DND-41 (cell line): ENCODE measurements at regions not wholly inside any gene's neighbourhood (a gene's known extent, or its start where the extent isn't known, plus 50 kb on each side); places are given as distances from the start of the nearest gene placed in this dataset.

Source experiments
- ATAC-seq: fragments of 200-7000 bp; cut with Tn5 transposase; 3 replicates; pipeline ENCODE4 v1.9.1; 2021; ENCODE audit warnings: low read depth; ENCODE audit not compliant: insufficient read depth
- DNase-seq: peaks from one replicate; pipeline ENCODE4 v3.0.0-alpha.2; 2020
- H2AFZ ChIP-seq: 2 replicates; pipeline ENCODE4 v1.6.0; 2012; ENCODE audit warnings: low read depth, low read length
- H3K27ac ChIP-seq: 2 replicates; pipeline ENCODE4 v1.5.1; 2012; ENCODE audit warnings: low read length, inconsistent platforms
- H3K27me3 ChIP-seq: fragments of 200-600 bp; sonication (generic); 2 replicates; pipeline ENCODE4 v1.6.0; 2012; ENCODE audit warnings: low read length, mild to moderate bottlenecking, inconsistent platforms; ENCODE audit not compliant: insufficient read depth, poor library complexity
- H3K36me3 ChIP-seq: 2 replicates; pipeline ENCODE4 v1.5.1; 2012; ENCODE audit warnings: low read length, inconsistent platforms; ENCODE audit not compliant: insufficient read depth
- H3K4me1 ChIP-seq: 2 replicates; pipeline ENCODE4 v1.5.1; 2012; ENCODE audit warnings: mild to moderate bottlenecking, low read length; ENCODE audit not compliant: insufficient read depth
- H3K4me2 ChIP-seq: 2 replicates; pipeline ENCODE4 v1.6.0; 2012; ENCODE audit warnings: mild to moderate bottlenecking, moderate library complexity, low read length, inconsistent platforms; ENCODE audit not compliant: insufficient read depth
- H3K4me3 ChIP-seq, 2 experiments: fragments of 200-600 bp in 1 of 2; shearing (Covaris generic) in 1 of 2; 2 replicates each; pipeline ENCODE4 v1.5.1; 2012 to 2016; ENCODE audit warnings: inconsistent platforms in 2 of 2, low read length in 2 of 2, mild to moderate bottlenecking in 2 of 2, low read depth in 1 of 2, moderate library complexity in 1 of 2
- H3K79me2 ChIP-seq: 2 replicates; pipeline ENCODE4 v1.6.0; 2012; ENCODE audit warnings: low read length, inconsistent platforms; ENCODE audit not compliant: insufficient read depth
- H3K9ac ChIP-seq: 2 replicates; pipeline ENCODE4 v1.6.0; 2012; ENCODE audit warnings: low read depth, mild to moderate bottlenecking, inconsistent platforms, low read length, moderate library complexity
- H3K9me3 ChIP-seq: 2 replicates; pipeline ENCODE4 v1.5.1; 2012; ENCODE audit warnings: low read length, moderate library complexity, mild to moderate bottlenecking, inconsistent platforms; ENCODE audit not compliant: insufficient read depth, severe bottlenecking
- H4K20me1 ChIP-seq: 2 replicates; pipeline ENCODE4 v1.6.0; 2012; ENCODE audit warnings: low read length; ENCODE audit not compliant: insufficient read depth
- CTCF ChIP-seq: IDR thresholded peaks from 2 replicates; pipeline ENCODE4 v1.5.1; 2012; ENCODE audit warnings: borderline replicate concordance, low read length, moderate library complexity, mild to moderate bottlenecking; ENCODE audit not compliant: poor library complexity, severe bottlenecking; ENCODE audit errors: extremely low read depth
- EZH2 ChIP-seq: IDR thresholded peaks from 3 replicates; pipeline ENCODE4 v1.6.1; 2012; ENCODE audit warnings: borderline replicate concordance, low read depth, mild to moderate bottlenecking, moderate library complexity, low read length, inconsistent platforms; ENCODE audit not compliant: severe bottlenecking

- no peaks in the 10 kb centered on the region for H3K27me3 ChIP-seq
- no peaks in the 10 kb centered on the region for H3K36me3 ChIP-seq
- H3K4me1 ChIP-seq, result no peaks in the 10 kb centered on the region
- no peak overlapping the region for H3K4me2 ChIP-seq
- TF ChIP-seq CTCF (no peak), EZH2 (no peak)
- H3K9ac ChIP-seq, result no peak overlapping the region
- ATAC-seq (no peak), DNase-seq (no peak)
- no peaks in the 10 kb centered on the region for H3K9me3 ChIP-seq
- H3K27ac ChIP-seq, result no peak overlapping the region
- H2AFZ ChIP-seq, result no peak overlapping the region
- H3K79me2 ChIP-seq, result no peaks in the 10 kb centered on the region
- H3K4me3 ChIP-seq, result no peak overlapping the region
- H4K20me1 ChIP-seq, result no peaks in the 10 kb centered on the region
These were observed 90.9 kb downstream of the MYCN start for GRCh38 chr2:16031058-16031847.

- no peaks in the 10 kb centered on the region for H3K4me1 ChIP-seq
- no peak overlapping the region for H2AFZ ChIP-seq
- H3K4me2 ChIP-seq, result no peak overlapping the region
- DNase-seq (no peak), ATAC-seq (no peak)
- no peaks in the 10 kb centered on the region for H4K20me1 ChIP-seq
- no peak overlapping the region for H3K27ac ChIP-seq
- no peaks in the 10 kb centered on the region for H3K27me3 ChIP-seq
- H3K9me3 ChIP-seq, result no peaks in the 10 kb centered on the region
- H3K4me3 ChIP-seq, result no peak overlapping the region
- TF ChIP-seq EZH2 (no peak), CTCF (no peak)
- H3K9ac ChIP-seq, result no peak overlapping the region
- no peaks in the 10 kb centered on the region for H3K36me3 ChIP-seq
- no peaks in the 10 kb centered on the region for H3K79me2 ChIP-seq
These were observed 90.1 kb downstream of the MYCN start for GRCh38 chr2:16030206-16031057.

GRCh38 chr2:16028644-16029043 lies 88.3 kb downstream of the MYCN start:
- no peak for TF ChIP-seq CTCF
- TF ChIP-seq EZH2, result no peak

More at GRCh38 chr2:16028644-16029043, 88.3 kb downstream of the MYCN start:
- H3K4me3 ChIP-seq, result no peak overlapping the region
- no peaks in the 10 kb centered on the region for H3K4me1 ChIP-seq
- no peak overlapping the region for H3K27ac ChIP-seq
- no peaks in the 10 kb centered on the region for H3K9me3 ChIP-seq
- no peaks in the 10 kb centered on the region for H3K79me2 ChIP-seq
- no peaks in the 10 kb centered on the region for H4K20me1 ChIP-seq
- no peak overlapping the region for H2AFZ ChIP-seq
- H3K9ac ChIP-seq, result no peak overlapping the region
- no peak for ATAC-seq
- no peak overlapping the region for H3K4me2 ChIP-seq
- no peak for DNase-seq
- no peaks in the 10 kb centered on the region for H3K27me3 ChIP-seq
- no peaks in the 10 kb centered on the region for H3K36me3 ChIP-seq
